NCI-H2107 (cell line): ENCODE measurements at regions not wholly inside any gene's neighbourhood (a gene's known extent, or its start where the extent isn't known, plus 50 kb on each side); places are given as distances from the start of the nearest gene placed in this dataset.

Experiments used
- DNase-seq: peaks from one replicate; lab custom pipeline; 2025; lab: John Stamatoyannopoulos, UW

- no peak for DNase-seq
Measured at GRCh38 chrX:112910418-112910817, 69.8 kb upstream of the AMOT start.

GRCh38 chrX:112901869-112902725, 61.5 kb upstream of the AMOT start:
- DNase-seq, result no peak

DNA sequence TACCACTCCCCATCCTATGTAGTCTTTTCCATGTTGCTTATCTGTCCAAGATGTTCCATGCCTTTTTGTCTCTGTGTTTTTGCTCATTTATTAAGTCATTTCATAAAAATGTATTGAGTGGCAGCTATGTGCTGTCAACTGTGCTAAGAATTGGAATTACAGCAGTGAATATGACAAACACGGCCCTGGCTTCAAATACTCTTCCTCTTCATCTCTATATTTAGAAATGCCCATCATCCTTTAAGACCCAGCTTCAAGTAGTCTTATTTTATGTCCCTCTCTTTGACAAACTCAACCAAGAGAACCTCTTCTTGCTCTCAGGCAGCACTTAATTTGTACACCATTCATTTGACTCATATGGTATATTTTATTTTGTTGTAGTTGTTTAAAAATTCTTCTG, 55.4 kb upstream of the AMOT start:
- DNase-seq, result no peak
